SU-DHL-6 (cell line): ENCODE measurements at regions not wholly inside any gene's neighbourhood (a gene's known extent, or its start where the extent isn't known, plus 50 kb on each side); places are given as distances from the start of the nearest gene placed in this dataset.

Experiments used
- CTCF ChIP-seq: fragments of 200-600 bp; sonication (generic); IDR thresholded peaks from one replicate; pipeline ENCODE4 v1.5.1; 2017; ENCODE audit warnings: antibody characterized with exemption, mild to moderate bottlenecking, low read length, moderate library complexity; ENCODE audit not compliant: insufficient read depth, poor library complexity, severe bottlenecking
- EZH2phosphoT487 ChIP-seq: fragments of 200-600 bp; sonication (generic), shearing (Covaris generic); conservative IDR thresholded peaks from 2 replicates; pipeline ENCODE4 v1.6.1; 2018; ENCODE audit warnings: mild to moderate bottlenecking, antibody characterized with exemption, low read length, moderate library complexity, mixed read lengths

GRCh38 chr14:98428483-98428994, 843.5 kb downstream of the BCL11B start:
- TF ChIP-seq CTCF (no peak), EZH2phosphoT487 (no peak)
